Neutrophil (primary cell): ENCODE measurements at regions not wholly inside any gene's neighbourhood (a gene's known extent, or its start where the extent isn't known, plus 50 kb on each side); places are given as distances from the start of the nearest gene placed in this dataset.
"Not testable (repeated sequence)": the region's sequence is repeated elsewhere in the genome, so short reads cannot be mapped to it uniquely, and the experiment has no call there.

ENCODE experiments used
- H3K27ac ChIP-seq: fragments of 200-600 bp; sonication (generic); 2 replicates; pipeline ENCODE4 v1.5.1; 2016; ENCODE audit warnings: mild to moderate bottlenecking, moderate library complexity
- H3K27me3 ChIP-seq: fragments of 200-600 bp; sonication (generic); 2 replicates; pipeline ENCODE4 v1.6.0; 2016; ENCODE audit warnings: mild to moderate bottlenecking
- H3K36me3 ChIP-seq: fragments of 200-600 bp; sonication (generic); 2 replicates; pipeline ENCODE4 v1.5.1; 2017
- H3K4me1 ChIP-seq, 2 experiments: fragments of 200-600 bp in 1 of 2; sonication (generic) in 1 of 2; 1 replicate in 1 of 2; 2 replicates in 1 of 2; pipeline versions ENCODE4 v1.5.1 to v1.6.1; 2013 to 2016; ENCODE audit warnings: low read depth in 1 of 2, low read length in 1 of 2, mild to moderate bottlenecking in 1 of 2, moderate library complexity in 1 of 2; ENCODE audit not compliant: control insufficient read depth in 1 of 2, insufficient read depth in 1 of 2
- H3K4me3 ChIP-seq, 2 experiments: fragments of 200-600 bp in 1 of 2; sonication (generic) in 1 of 2; 1 replicate in 1 of 2; 2 replicates in 1 of 2; pipeline ENCODE4 v1.5.1; 2013 to 2016; ENCODE audit warnings: low read depth in 1 of 2, low read length in 1 of 2, mild to moderate bottlenecking in 1 of 2, moderate library complexity in 1 of 2
- H3K9me3 ChIP-seq: fragments of 200-600 bp; sonication (generic); 2 replicates; pipeline ENCODE4 v1.5.1; 2016
- TF ChIP-seq, protein P1 (sequence below): fragments of 200-600 bp; sonication (generic); IDR thresholded peaks from 2 replicates; pipeline ENCODE4 v1.5.1; 2016; ENCODE audit warnings: antibody characterized with exemption

GRCh38 chr2:101583861-101584260 is 108.9 kb upstream of the RFX8 start:
- Histone ChIP-seq H3K9me3 (no peaks in the 10 kb centered on the region), H3K4me3 (no peak overlapping the region), H3K27ac (no peak overlapping the region), H3K27me3 (no peaks in the 10 kb centered on the region), H3K4me1 (no peaks in the 10 kb centered on the region), H3K36me3 (no peaks in the 10 kb centered on the region)
- TF ChIP-seq, protein P1, sequence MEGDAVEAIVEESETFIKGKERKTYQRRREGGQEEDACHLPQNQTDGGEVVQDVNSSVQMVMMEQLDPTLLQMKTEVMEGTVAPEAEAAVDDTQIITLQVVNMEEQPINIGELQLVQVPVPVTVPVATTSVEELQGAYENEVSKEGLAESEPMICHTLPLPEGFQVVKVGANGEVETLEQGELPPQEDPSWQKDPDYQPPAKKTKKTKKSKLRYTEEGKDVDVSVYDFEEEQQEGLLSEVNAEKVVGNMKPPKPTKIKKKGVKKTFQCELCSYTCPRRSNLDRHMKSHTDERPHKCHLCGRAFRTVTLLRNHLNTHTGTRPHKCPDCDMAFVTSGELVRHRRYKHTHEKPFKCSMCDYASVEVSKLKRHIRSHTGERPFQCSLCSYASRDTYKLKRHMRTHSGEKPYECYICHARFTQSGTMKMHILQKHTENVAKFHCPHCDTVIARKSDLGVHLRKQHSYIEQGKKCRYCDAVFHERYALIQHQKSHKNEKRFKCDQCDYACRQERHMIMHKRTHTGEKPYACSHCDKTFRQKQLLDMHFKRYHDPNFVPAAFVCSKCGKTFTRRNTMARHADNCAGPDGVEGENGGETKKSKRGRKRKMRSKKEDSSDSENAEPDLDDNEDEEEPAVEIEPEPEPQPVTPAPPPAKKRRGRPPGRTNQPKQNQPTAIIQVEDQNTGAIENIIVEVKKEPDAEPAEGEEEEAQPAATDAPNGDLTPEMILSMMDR = no peak

- no peak overlapping the region for H3K4me3 ChIP-seq
- no peak overlapping the region for H3K27ac ChIP-seq
- TF ChIP-seq, protein P1 = no peak
- no peaks in the 10 kb centered on the region for H3K9me3 ChIP-seq
- H3K4me1 ChIP-seq = no peaks in the 10 kb centered on the region
- H3K36me3 ChIP-seq = no peaks in the 10 kb centered on the region
- no peaks in the 10 kb centered on the region for H3K27me3 ChIP-seq
Measured at GRCh38 chr2:101581675-101582299, 106.9 kb upstream of the RFX8 start.

DNA sequence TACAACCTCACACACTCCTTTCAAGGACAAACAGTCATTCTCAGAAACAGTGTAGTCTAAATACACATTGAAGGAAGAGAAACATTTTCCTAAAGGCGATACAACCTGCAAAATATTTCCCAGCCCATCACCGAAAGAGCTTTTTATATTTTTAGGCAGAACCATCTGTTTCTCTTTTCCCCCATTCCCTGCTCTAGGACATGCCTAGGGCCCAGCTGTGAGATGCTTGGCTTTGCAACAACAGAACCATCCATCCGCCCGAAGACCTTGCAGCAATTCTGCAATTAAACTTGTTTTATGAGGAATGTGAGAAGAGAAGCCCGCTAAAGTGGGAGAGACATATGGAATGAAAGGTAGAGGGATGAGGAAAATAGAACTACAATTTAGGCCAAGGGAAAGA is 105.6 kb upstream of the RFX8 start:
- H3K27ac ChIP-seq = no peak overlapping the region
- H3K36me3 ChIP-seq = no peaks in the 10 kb centered on the region
- TF ChIP-seq, protein P1 = no peak
- H3K27me3 ChIP-seq = no peaks in the 10 kb centered on the region
- H3K4me3 ChIP-seq = no peak overlapping the region
- H3K4me1 ChIP-seq = no peaks in the 10 kb centered on the region
- H3K9me3 ChIP-seq = no peaks in the 10 kb centered on the region

GRCh38 chr2:101578671-101579070 is 103.8 kb upstream of the RFX8 start:
- H3K4me3 ChIP-seq = no peak overlapping the region
- H3K4me1 ChIP-seq = no peaks in the 10 kb centered on the region
- no peak overlapping the region for H3K27ac ChIP-seq
- H3K36me3 ChIP-seq = no peaks in the 10 kb centered on the region
- no peaks in the 10 kb centered on the region for H3K27me3 ChIP-seq
- no peaks in the 10 kb centered on the region for H3K9me3 ChIP-seq
- TF ChIP-seq, protein P1 = no peak

DNA sequence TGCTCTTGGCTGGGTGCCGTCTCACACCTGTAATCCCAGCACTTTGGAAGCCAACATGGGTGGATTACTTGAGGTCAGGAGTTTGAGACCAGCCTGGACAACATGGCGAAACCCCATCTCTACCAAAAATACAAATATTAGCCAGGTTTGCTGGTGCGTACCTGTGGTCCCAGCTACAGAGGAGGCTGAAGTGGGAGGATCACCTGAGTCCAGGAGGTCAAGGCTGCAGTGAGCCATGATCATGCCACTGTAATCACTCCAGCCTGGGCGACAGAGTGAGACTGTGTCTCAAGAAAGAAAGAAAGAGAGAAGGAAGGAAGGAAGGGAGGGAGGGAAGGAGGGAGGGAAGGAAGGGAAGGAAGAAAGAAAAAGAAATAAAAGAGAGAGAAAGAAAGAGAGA is 103.2 kb upstream of the RFX8 start:
- not testable (repeated sequence) for H3K4me1 ChIP-seq, H3K9me3 ChIP-seq

DNA sequence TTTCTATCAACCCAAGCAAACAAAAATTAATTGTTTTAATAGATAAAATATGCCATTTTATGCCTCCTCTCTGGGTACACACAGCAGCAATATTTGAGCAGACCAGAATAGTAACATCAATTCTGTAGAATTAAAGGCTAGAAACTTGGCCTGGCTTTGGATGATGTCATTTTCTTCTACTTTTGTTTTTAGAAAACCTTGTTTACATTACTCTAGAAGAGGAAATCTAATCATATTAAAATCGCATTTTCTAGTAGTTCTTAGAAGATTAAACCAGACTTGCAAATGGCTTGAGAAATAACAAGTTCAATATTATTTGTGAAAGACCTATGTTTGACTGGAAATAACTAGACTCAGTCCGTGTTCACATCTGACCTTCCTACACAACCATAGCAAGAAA is 102.3 kb upstream of the RFX8 start:
- Histone ChIP-seq H3K27ac (no peak overlapping the region), H3K27me3 (no peaks in the 10 kb centered on the region), H3K4me3 (no peak overlapping the region), H3K4me1 (no peaks in the 10 kb centered on the region), H3K9me3 (no peaks in the 10 kb centered on the region), H3K36me3 (no peaks in the 10 kb centered on the region)
- TF ChIP-seq, protein P1 = no peak

More for the DNA sequence above, 103.2 kb upstream of the RFX8 start:
- not testable (repeated sequence) for H3K4me3 ChIP-seq, H3K36me3 ChIP-seq, H3K27me3 ChIP-seq, H3K27ac ChIP-seq
